ENCODE measurements at regions not wholly inside any gene's neighbourhood (a gene's known extent, or its start where the extent isn't known, plus 50 kb on each side); places are given as distances from the start of the nearest gene placed in this dataset.

DNA sequence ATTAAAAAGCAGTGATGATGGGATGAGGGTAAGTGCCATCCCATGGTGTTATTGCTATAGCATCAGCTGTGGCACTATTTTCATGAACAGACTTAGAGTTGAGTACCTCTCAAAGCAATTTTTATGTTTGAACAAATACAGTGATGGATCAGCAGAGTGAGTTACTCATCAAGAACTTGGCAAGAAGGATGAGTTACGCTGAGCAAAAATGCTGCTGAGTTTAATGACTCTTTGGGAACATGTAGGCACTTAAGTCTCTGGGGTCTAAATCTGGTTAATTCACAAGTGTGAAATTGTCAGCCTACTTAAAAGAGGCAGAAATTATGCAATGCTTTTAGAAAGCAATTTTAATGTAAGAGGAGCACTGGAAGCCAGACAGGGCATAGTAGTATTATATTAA lies 78.5 kb upstream of the AHI1 start:
- Histone ChIP-seq H3K36me3 (ENCODE audit: insufficient read depth, low read length) (no peaks in the 10 kb centered on the region), H3K4me1 (ENCODE audit: insufficient read depth, low read length) (no peaks in the 10 kb centered on the region), H3K4me3 (ENCODE audit: low read length) (no peak overlapping the region), H3K9me3 (ENCODE audit: low read length) (no peaks in the 10 kb centered on the region), H3K27me3 (ENCODE audit: insufficient read depth, low read length, poor library complexity, severe bottlenecking) (no peaks in the 10 kb centered on the region), H3K27ac (ENCODE audit: low read depth, low read length) (no peak overlapping the region)
- ChIA-PET POLR2A (no interaction called here), CTCF (no interaction called here)
- H3K27ac Mint-ChIP-seq, result no peak overlapping the region
- DNase-seq, result no peak
- H3K4me1 Mint-ChIP-seq, result no peaks in the 10 kb centered on the region
- H3K36me3 Mint-ChIP-seq, result no peaks in the 10 kb centered on the region
- H3K4me3 Mint-ChIP-seq, result no peak overlapping the region
- no peaks in the 10 kb centered on the region for H3K27me3 Mint-ChIP-seq
- H3K9me3 Mint-ChIP-seq, result no peaks in the 10 kb centered on the region

DNA sequence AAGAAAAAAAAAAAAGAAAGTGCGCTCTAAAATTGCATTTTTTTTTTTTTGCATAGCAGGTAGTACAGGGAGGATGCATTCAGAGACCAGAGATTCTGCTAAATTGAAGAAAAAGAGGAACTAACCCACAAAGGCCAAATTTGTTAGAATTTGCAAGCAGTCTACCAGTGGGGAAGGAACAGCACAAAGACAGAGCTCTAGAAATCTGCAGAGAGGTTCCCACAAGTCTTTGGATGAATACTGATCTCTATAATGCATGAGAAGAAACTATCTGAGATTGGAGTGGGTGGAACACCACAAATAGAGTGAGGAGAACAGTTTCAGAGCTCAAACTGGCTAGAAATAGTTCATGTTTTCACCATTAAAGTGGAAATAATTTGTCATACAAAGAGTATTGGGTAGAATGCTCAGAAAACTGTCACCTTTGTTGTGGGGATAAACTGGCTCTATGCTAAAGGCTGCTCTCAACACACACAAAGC lies 79.6 kb upstream of the AHI1 start:
- no peak for DNase-seq
- Mint-ChIP-seq H3K4me3 (no peak overlapping the region), H3K9me3 (no peaks in the 10 kb centered on the region), H3K27ac (no peak overlapping the region), H3K36me3 (no peaks in the 10 kb centered on the region), H3K27me3 (no peaks in the 10 kb centered on the region), H3K4me1 (no peaks in the 10 kb centered on the region)
- Histone ChIP-seq H3K36me3 (ENCODE audit: insufficient read depth, low read length) (no peaks in the 10 kb centered on the region), H3K4me1 (ENCODE audit: insufficient read depth, low read length) (no peaks in the 10 kb centered on the region), H3K27me3 (ENCODE audit: insufficient read depth, low read length, poor library complexity, severe bottlenecking) (no peaks in the 10 kb centered on the region), H3K4me3 (ENCODE audit: low read length) (no peak overlapping the region), H3K27ac (ENCODE audit: low read depth, low read length) (no peak overlapping the region), H3K9me3 (ENCODE audit: low read length) (no peaks in the 10 kb centered on the region)
- POLR2A ChIA-PET, result no interaction called here
- CTCF ChIA-PET, result no interaction called here

- Histone ChIP-seq H3K4me3 (ENCODE audit: low read length) (no peak overlapping the region), H3K4me1 (ENCODE audit: insufficient read depth, low read length) (no peaks in the 10 kb centered on the region), H3K27me3 (ENCODE audit: insufficient read depth, low read length, poor library complexity, severe bottlenecking) (no peaks in the 10 kb centered on the region), H3K27ac (ENCODE audit: low read depth, low read length) (no peak overlapping the region), H3K9me3 (ENCODE audit: low read length) (no peaks in the 10 kb centered on the region), H3K36me3 (ENCODE audit: insufficient read depth, low read length) (no peaks in the 10 kb centered on the region)
- no peaks in the 10 kb centered on the region for H3K9me3 Mint-ChIP-seq
- ChIA-PET CTCF (no interaction called here), POLR2A (no interaction called here)
- H3K4me3 Mint-ChIP-seq, result no peak overlapping the region
- H3K4me1 Mint-ChIP-seq, result no peaks in the 10 kb centered on the region
- H3K27me3 Mint-ChIP-seq, result no peaks in the 10 kb centered on the region
- DNase-seq, result no peak
- H3K36me3 Mint-ChIP-seq, result no peaks in the 10 kb centered on the region
- no peak overlapping the region for H3K27ac Mint-ChIP-seq
These were observed 81.4 kb upstream of the AHI1 start for GRCh38 chr6:135578976-135579375.

DNA sequence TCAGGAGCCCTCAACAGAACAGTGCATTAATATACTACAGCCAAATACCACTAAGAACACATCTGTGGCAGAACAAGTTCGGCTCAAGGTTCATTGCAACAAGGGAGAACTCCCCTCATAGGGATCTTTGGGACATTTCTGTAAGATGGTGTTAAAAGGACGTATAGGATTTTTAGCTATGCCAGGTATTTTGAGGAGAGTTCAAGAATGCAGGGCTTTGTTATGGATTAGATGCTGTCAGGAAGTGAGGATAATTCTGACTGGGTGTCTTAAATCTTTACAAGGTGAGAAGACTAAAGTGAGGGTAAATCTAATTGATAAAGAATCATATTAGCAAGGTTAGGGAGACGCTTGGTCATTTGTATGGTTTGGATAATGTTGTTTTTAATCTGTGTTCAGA lies 83.7 kb upstream of the AHI1 start:
- no peaks in the 10 kb centered on the region for H3K27me3 Mint-ChIP-seq
- no peaks in the 10 kb centered on the region for H3K9me3 Mint-ChIP-seq
- H3K27me3 ChIP-seq (ENCODE audit: insufficient read depth, low read length, poor library complexity, severe bottlenecking), result no peaks in the 10 kb centered on the region
- no peaks in the 10 kb centered on the region for H3K9me3 ChIP-seq (ENCODE audit: low read length)
- no peaks in the 10 kb centered on the region for H3K36me3 Mint-ChIP-seq
- DNase-seq, result no peak
- CTCF ChIA-PET, result no interaction called here
- POLR2A ChIA-PET, result no interaction called here
- H3K4me3 ChIP-seq (ENCODE audit: low read length), result no peak overlapping the region
- no peaks in the 10 kb centered on the region for H3K4me1 ChIP-seq (ENCODE audit: insufficient read depth, low read length)
- H3K4me3 Mint-ChIP-seq, result no peak overlapping the region
- peaks cover 0 to 4% (median 2%) of the 10 kb centered on the region in 3 donors for H3K4me1 Mint-ChIP-seq
- no peak overlapping the region for H3K27ac ChIP-seq (ENCODE audit: low read depth, low read length)
- H3K36me3 ChIP-seq (ENCODE audit: insufficient read depth, low read length), result no peaks in the 10 kb centered on the region
- no peak overlapping the region for H3K27ac Mint-ChIP-seq

- H3K4me3 Mint-ChIP-seq, result no peak overlapping the region
- H3K36me3 Mint-ChIP-seq, result no peaks in the 10 kb centered on the region
- H3K27me3 Mint-ChIP-seq, result no peaks in the 10 kb centered on the region
- no peaks in the 10 kb centered on the region for H3K9me3 Mint-ChIP-seq
- Histone ChIP-seq H3K4me3 (ENCODE audit: low read length) (no peak overlapping the region), H3K36me3 (ENCODE audit: insufficient read depth, low read length) (no peaks in the 10 kb centered on the region), H3K27ac (ENCODE audit: low read depth, low read length) (no peak overlapping the region), H3K9me3 (ENCODE audit: low read length) (no peaks in the 10 kb centered on the region), H3K27me3 (ENCODE audit: insufficient read depth, low read length, poor library complexity, severe bottlenecking) (no peaks in the 10 kb centered on the region), H3K4me1 (ENCODE audit: insufficient read depth, low read length) (no peaks in the 10 kb centered on the region)
- H3K27ac Mint-ChIP-seq, result peak overlapping the region in 1 of 8 donors; percentile 23
- no peak for DNase-seq
- POLR2A ChIA-PET, result no interaction called here
- CTCF ChIA-PET, result no interaction called here
- H3K4me1 Mint-ChIP-seq, result peaks cover 6 to 15% (median 11%) of the 10 kb centered on the region in 3 donors
These were observed 85.8 kb upstream of the AHI1 start for GRCh38 chr6:135583256-135583761.

DNA sequence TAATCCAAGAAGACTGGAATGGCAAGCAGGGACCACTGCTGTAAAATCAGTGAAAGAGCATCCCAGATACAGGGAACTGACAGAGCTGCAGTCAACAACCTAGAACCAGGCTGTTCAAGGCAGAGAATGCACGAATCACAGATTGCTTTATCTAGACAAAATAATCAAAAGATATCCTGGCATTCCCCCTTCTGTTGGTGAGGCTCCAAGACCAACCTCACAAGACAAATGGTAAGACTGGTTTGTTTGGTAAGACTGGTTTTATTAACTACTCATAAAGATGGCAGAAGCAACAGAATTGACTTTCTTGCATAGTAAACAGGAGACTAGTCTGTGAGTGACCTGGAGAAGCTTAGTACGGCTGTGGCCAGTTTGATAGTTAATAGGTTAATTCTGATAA lies 88.8 kb upstream of the AHI1 start:
- ChIA-PET POLR2A (no interaction called here), CTCF (no interaction called here)
- no peaks in the 10 kb centered on the region for H3K36me3 Mint-ChIP-seq
- no peak overlapping the region for H3K27ac ChIP-seq (ENCODE audit: low read depth, low read length)
- peaks cover 6 to 15% (median 11%) of the 10 kb centered on the region in 3 donors for H3K4me1 Mint-ChIP-seq
- H3K4me3 Mint-ChIP-seq, result no peak overlapping the region
- H3K4me3 ChIP-seq (ENCODE audit: low read length), result no peak overlapping the region
- no peaks in the 10 kb centered on the region for H3K27me3 Mint-ChIP-seq
- no peaks in the 10 kb centered on the region for H3K9me3 ChIP-seq (ENCODE audit: low read length)
- H3K27me3 ChIP-seq (ENCODE audit: insufficient read depth, low read length, poor library complexity, severe bottlenecking), result no peaks in the 10 kb centered on the region
- DNase-seq, result no peak
- H3K9me3 Mint-ChIP-seq, result no peaks in the 10 kb centered on the region
- H3K4me1 ChIP-seq (ENCODE audit: insufficient read depth, low read length), result no peaks in the 10 kb centered on the region
- H3K36me3 ChIP-seq (ENCODE audit: insufficient read depth, low read length), result no peaks in the 10 kb centered on the region
- H3K27ac Mint-ChIP-seq, result peak overlapping the region in 1 of 8 donors; percentile 42

DNA sequence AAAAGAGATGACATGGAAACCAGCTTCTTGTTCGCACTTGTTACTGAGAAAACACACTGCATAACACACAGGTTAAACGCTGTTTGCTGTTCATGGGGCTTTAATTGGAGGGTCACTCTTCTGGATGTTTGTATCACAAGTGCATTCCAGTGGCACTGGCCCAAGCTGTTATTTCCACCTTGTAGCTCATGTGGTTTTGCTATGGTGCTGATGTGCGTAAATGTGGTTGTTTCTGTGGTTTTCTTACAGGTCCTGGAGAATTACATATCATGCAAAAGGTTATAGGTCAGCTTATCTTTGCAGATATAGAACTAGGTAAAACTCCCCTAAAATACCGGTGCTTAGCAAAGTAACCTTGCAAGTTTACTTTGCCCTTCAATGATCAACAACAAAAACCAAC lies 89.3 kb upstream of the AHI1 start:
- no peak overlapping the region for H3K27ac ChIP-seq (ENCODE audit: low read depth, low read length)
- peaks cover 6 to 15% (median 11%) of the 10 kb centered on the region in 3 donors for H3K4me1 Mint-ChIP-seq
- no peak overlapping the region for H3K4me3 Mint-ChIP-seq
- H3K36me3 ChIP-seq (ENCODE audit: insufficient read depth, low read length), result no peaks in the 10 kb centered on the region
- ChIA-PET CTCF (no interaction called here), POLR2A (no interaction called here)
- H3K9me3 Mint-ChIP-seq, result no peaks in the 10 kb centered on the region
- H3K27me3 Mint-ChIP-seq, result no peaks in the 10 kb centered on the region
- H3K4me1 ChIP-seq (ENCODE audit: insufficient read depth, low read length), result no peaks in the 10 kb centered on the region
- no peak overlapping the region for H3K4me3 ChIP-seq (ENCODE audit: low read length)
- H3K27ac Mint-ChIP-seq, result no peak overlapping the region
- no peaks in the 10 kb centered on the region for H3K36me3 Mint-ChIP-seq
- no peak for DNase-seq
- no peaks in the 10 kb centered on the region for H3K9me3 ChIP-seq (ENCODE audit: low read length)
- H3K27me3 ChIP-seq (ENCODE audit: insufficient read depth, low read length, poor library complexity, severe bottlenecking), result no peaks in the 10 kb centered on the region

- H3K36me3 Mint-ChIP-seq, result no peaks in the 10 kb centered on the region
- no peak overlapping the region for H3K4me3 ChIP-seq (ENCODE audit: low read length)
- H3K27me3 ChIP-seq (ENCODE audit: insufficient read depth, low read length, poor library complexity, severe bottlenecking), result no peaks in the 10 kb centered on the region
- no peaks in the 10 kb centered on the region for H3K36me3 ChIP-seq (ENCODE audit: insufficient read depth, low read length)
- peaks cover 0 to 1% (median under 1%) of the 10 kb centered on the region in 3 donors for H3K4me1 Mint-ChIP-seq
- CTCF ChIA-PET, result interaction anchor here (1.2 kb wide), 1 partner anchor 317 kb away, joined by 3 read pairs; no protein-coding TSS in a partner anchor
- H3K27me3 Mint-ChIP-seq, result no peaks in the 10 kb centered on the region
- H3K9me3 Mint-ChIP-seq, result no peaks in the 10 kb centered on the region
- no peak overlapping the region for H3K4me3 Mint-ChIP-seq
- DNase-seq, result no peak
- no peaks in the 10 kb centered on the region for H3K9me3 ChIP-seq (ENCODE audit: low read length)
- POLR2A ChIA-PET, result no interaction called here
- no peak overlapping the region for H3K27ac Mint-ChIP-seq
- no peak overlapping the region for H3K27ac ChIP-seq (ENCODE audit: low read depth, low read length)
- no peaks in the 10 kb centered on the region for H3K4me1 ChIP-seq (ENCODE audit: insufficient read depth, low read length)
These were observed 94.7 kb upstream of the AHI1 start for GRCh38 chr6:135592276-135592675.

DNA sequence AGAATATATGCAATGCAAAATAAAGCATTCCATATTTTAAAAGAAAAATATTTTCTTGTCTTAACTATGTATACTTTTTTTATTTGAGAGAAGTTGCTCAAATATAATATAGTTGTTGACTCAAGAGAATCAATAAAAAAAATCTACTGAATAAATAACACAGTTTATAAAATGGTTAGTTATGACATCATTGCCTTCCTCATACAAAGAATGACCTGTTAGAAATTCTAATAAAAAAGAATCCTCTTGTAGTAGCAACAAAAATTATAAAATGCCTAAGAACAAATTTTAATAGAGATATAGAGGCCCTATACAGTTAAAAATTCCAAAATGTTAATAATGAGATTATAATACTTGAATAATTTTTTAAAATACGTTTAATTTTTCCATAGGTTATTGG lies 96.5 kb upstream of the AHI1 start:
- no peaks in the 10 kb centered on the region for H3K9me3 ChIP-seq (ENCODE audit: low read length)
- DNase-seq, result no peak
- H3K27me3 ChIP-seq (ENCODE audit: insufficient read depth, low read length, poor library complexity, severe bottlenecking), result no peaks in the 10 kb centered on the region
- no peak overlapping the region for H3K27ac ChIP-seq (ENCODE audit: low read depth, low read length)
- peaks cover 0 to 9% (median 0%) of the 10 kb centered on the region in 5 donors for H3K9me3 Mint-ChIP-seq
- peaks cover 0 to 3% of the 10 kb centered on the region in 2 donors for H3K27me3 Mint-ChIP-seq
- ChIA-PET CTCF (no interaction called here), POLR2A (no interaction called here)
- H3K4me1 ChIP-seq (ENCODE audit: insufficient read depth, low read length), result no peaks in the 10 kb centered on the region
- no peaks in the 10 kb centered on the region for H3K36me3 ChIP-seq (ENCODE audit: insufficient read depth, low read length)
- no peaks in the 10 kb centered on the region for H3K4me1 Mint-ChIP-seq
- no peak overlapping the region for H3K27ac Mint-ChIP-seq
- H3K4me3 Mint-ChIP-seq, result no peak overlapping the region
- H3K36me3 Mint-ChIP-seq, result peaks cover 0 to 2% (median 0%) of the 10 kb centered on the region in 3 donors
- no peak overlapping the region for H3K4me3 ChIP-seq (ENCODE audit: low read length)
